Liver (tissue), 3 donors: ENCODE measurements at regions not wholly inside any gene's neighbourhood (a gene's known extent, or its start where the extent isn't known, plus 50 kb on each side); places are given as distances from the start of the nearest gene placed in this dataset.

Experiments
- ATF3 ChIP-seq: IDR thresholded peaks from 2 replicates; pipeline ENCODE4 v1.6.1; 2016; ENCODE audit warnings: antibody characterized with exemption
- CTCF ChIP-seq: fragments of 150-350 bp; IDR thresholded peaks from 2 replicates; pipeline ENCODE4 v1.5.1; 2017; ENCODE audit warnings: improper control_type of control experiment, low read depth, low read length; ENCODE audit not compliant: missing input control
- EGR1 ChIP-seq, 2 donors: IDR thresholded peaks; 2 replicates each; pipeline ENCODE4 v1.6.1; 2016 to 2018; ENCODE audit warnings: antibody characterized with exemption in 2 of 2, low read depth in 2 of 2
- HNF4A ChIP-seq, 2 donors: conservative IDR thresholded peaks; 2 replicates each; pipeline ENCODE4 v1.6.1; 2016; ENCODE audit warnings: antibody characterized with exemption in 2 of 2, mild to moderate bottlenecking in 2 of 2
- HNF4G ChIP-seq: IDR thresholded peaks from 2 replicates; pipeline ENCODE4 v1.6.1; 2016; ENCODE audit warnings: antibody characterized with exemption
- JUND ChIP-seq, 2 donors: IDR thresholded peaks; 2 replicates each; pipeline ENCODE4 v1.6.1; 2016; ENCODE audit warnings: antibody characterized with exemption in 2 of 2
- MAX ChIP-seq: IDR thresholded peaks from 2 replicates; pipeline ENCODE4 v1.6.1; 2016; ENCODE audit warnings: antibody characterized with exemption
- RAD21 ChIP-seq, 2 donors: IDR thresholded peaks; 2 replicates each; pipeline ENCODE4 v1.6.1; 2016; ENCODE audit warnings: antibody characterized with exemption in 2 of 2, mild to moderate bottlenecking in 2 of 2
- RXRA ChIP-seq, 2 donors: IDR thresholded peaks; 2 replicates each; pipeline ENCODE4 v1.6.1; 2017 to 2018; ENCODE audit warnings: antibody characterized with exemption in 2 of 2, mild to moderate bottlenecking in 1 of 2
- SP1 ChIP-seq: IDR thresholded peaks from 2 replicates; pipeline ENCODE4 v1.6.1; 2018; ENCODE audit warnings: antibody characterized with exemption, mild to moderate bottlenecking
- TAF1 ChIP-seq: conservative IDR thresholded peaks from 2 replicates; pipeline ENCODE4 v1.6.1; 2016; ENCODE audit warnings: antibody characterized with exemption, mild to moderate bottlenecking
- YY1 ChIP-seq: IDR thresholded peaks from 2 replicates; pipeline ENCODE4 v1.6.1; 2016; ENCODE audit warnings: antibody characterized with exemption, mild to moderate bottlenecking
- ZBTB33 ChIP-seq: IDR thresholded peaks from 2 replicates; pipeline ENCODE4 v1.6.1; 2016; ENCODE audit warnings: antibody characterized with exemption
- TF ChIP-seq, protein P1 (sequence below): IDR thresholded peaks from 2 replicates; pipeline ENCODE4 v1.6.1; 2016; ENCODE audit warnings: antibody characterized with exemption, mild to moderate bottlenecking
- donor health status: healthy.
- donor health status: healthy.

GRCh38 chr10:113499806-113500205 lies 53.0 kb upstream of the HABP2 start:
- TF ChIP-seq CTCF (no peak), ATF3 (no peak), HNF4G (no peak), RAD21 (IDR thresholded peaks at IDR 0.05) (no peak), ZBTB33 (no peak), YY1 (no peak), EGR1 (IDR thresholded peaks at IDR 0.05; ENCODE audit: low read depth in 2 of 2) (no peak), TAF1 (no peak), MAX (no peak), SP1 (no peak), JUND (IDR thresholded peaks at IDR 0.05) (no peak), HNF4A (conservative IDR thresholded peaks at IDR 0.05) (no peak), RXRA (IDR thresholded peaks at IDR 0.05) (no peak)
- TF ChIP-seq, protein P1, sequence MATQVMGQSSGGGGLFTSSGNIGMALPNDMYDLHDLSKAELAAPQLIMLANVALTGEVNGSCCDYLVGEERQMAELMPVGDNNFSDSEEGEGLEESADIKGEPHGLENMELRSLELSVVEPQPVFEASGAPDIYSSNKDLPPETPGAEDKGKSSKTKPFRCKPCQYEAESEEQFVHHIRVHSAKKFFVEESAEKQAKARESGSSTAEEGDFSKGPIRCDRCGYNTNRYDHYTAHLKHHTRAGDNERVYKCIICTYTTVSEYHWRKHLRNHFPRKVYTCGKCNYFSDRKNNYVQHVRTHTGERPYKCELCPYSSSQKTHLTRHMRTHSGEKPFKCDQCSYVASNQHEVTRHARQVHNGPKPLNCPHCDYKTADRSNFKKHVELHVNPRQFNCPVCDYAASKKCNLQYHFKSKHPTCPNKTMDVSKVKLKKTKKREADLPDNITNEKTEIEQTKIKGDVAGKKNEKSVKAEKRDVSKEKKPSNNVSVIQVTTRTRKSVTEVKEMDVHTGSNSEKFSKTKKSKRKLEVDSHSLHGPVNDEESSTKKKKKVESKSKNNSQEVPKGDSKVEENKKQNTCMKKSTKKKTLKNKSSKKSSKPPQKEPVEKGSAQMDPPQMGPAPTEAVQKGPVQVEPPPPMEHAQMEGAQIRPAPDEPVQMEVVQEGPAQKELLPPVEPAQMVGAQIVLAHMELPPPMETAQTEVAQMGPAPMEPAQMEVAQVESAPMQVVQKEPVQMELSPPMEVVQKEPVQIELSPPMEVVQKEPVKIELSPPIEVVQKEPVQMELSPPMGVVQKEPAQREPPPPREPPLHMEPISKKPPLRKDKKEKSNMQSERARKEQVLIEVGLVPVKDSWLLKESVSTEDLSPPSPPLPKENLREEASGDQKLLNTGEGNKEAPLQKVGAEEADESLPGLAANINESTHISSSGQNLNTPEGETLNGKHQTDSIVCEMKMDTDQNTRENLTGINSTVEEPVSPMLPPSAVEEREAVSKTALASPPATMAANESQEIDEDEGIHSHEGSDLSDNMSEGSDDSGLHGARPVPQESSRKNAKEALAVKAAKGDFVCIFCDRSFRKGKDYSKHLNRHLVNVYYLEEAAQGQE = no peak
